Dendritic cell treated with granulocyte-macrophage colony-stimulating factor and Interleukin-4, amounts not matched to agents 40 ng/mL and 50 ng/mL, for 4 days (primary cell): ENCODE measurements at regions not wholly inside any gene's neighbourhood (a gene's known extent, or its start where the extent isn't known, plus 50 kb on each side); places are given as distances from the start of the nearest gene placed in this dataset.

ENCODE experiments used
- H3K27ac Mint-ChIP-seq: one replicate; pipeline ENCODE4 v1.8.0; 2022; ENCODE audit warnings: mild to moderate bottlenecking, mixed read lengths
- H3K27me3 Mint-ChIP-seq: one replicate; pipeline ENCODE4 v1.8.0; 2022; ENCODE audit warnings: mild to moderate bottlenecking, mixed read lengths
- H3K36me3 Mint-ChIP-seq: one replicate; pipeline ENCODE4 v1.8.0; 2022; ENCODE audit warnings: low read depth, mixed read lengths
- H3K4me1 Mint-ChIP-seq: one replicate; pipeline ENCODE4 v1.8.0; 2022; ENCODE audit warnings: low read depth, mixed read lengths
- H3K4me3 Mint-ChIP-seq: one replicate; pipeline ENCODE4 v1.8.0; 2022; ENCODE audit warnings: mild to moderate bottlenecking, moderate library complexity, mixed read lengths
- H3K9me3 Mint-ChIP-seq: one replicate; pipeline ENCODE4 v1.8.0; 2022; ENCODE audit warnings: mixed read lengths
- intact Hi-C: fragments of 100-400 bp; cut with micrococcal nuclease; formaldehyde crosslinking; loops from one replicate; pipeline ENCODE4 v1.15.0; 2022

DNA sequence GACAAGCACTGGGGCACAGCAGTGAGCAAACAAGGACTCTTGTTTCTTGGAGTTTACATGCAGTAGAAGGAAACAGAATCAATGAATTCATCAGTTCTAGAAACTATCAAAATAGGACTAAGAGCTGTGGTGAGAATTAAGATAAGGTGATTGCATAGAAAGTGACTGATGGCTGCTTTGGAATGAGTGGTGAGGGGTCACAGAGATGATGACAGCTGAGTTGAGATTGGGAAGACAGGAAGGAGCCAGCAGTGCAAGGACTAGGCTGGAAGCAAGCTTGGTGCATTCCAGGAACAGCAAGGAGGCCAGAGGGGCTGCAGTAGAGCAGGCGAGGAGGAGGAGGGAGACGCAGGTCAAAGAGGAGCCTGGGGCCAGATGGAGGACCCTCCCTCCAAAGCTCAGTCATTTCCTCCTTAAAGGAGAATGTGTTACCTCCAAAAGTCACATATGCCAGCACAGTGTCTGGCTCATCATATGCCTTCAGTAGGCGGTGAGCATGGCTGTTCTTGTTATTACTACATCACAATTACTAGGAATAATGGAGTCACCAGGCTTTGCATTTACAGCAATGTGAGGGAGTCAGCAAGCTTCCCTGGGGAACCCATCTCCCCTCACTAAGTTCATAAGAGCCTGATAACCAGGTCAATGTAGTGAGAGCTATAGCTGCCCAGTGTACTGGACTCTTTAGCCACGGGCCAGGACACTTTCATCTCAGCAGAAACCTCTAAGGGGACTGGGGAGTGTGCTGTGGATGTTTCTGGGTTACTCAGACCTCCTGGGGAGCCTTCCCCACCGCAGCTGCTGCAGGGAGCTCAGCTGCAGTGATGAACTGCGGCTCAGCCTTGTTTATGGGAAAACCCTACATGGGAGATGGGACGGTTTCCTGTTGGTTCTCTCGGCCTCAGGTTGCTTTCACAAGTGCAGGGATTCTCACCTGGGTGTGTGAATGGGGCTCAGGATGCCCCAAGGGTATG lies 157.2 kb downstream of the SEC14L1 start:
- intact Hi-C loops, result no loop called here
- peaks cover 49% of the 10 kb centered on the region for H3K4me1 Mint-ChIP-seq
- H3K27ac Mint-ChIP-seq, result peak overlapping the region; percentile 17
- H3K4me3 Mint-ChIP-seq, result no peak overlapping the region
- no peaks in the 10 kb centered on the region for H3K27me3 Mint-ChIP-seq
- no peaks in the 10 kb centered on the region for H3K9me3 Mint-ChIP-seq
- peaks cover 59% of the 10 kb centered on the region for H3K36me3 Mint-ChIP-seq

DNA sequence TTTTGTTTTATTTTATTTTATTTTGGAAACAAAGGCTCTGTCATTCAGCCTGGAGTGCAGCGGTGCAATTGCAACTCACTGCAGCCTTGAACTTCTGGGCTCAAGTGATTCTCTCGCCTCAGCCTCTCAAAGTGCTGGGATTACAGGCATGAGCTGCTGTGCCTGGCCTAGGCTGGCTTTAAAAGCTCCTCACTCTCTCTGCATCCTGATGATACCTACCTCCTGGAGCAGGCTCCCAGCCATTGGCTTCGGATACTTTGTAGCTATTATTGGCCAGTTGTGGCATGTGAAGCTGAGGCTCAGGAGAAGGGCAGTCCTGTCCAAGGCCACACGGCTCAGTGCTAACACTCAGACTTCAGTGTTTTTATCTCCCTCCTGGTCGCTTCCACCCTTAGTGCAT lies 158.0 kb downstream of the SEC14L1 start:
- intact Hi-C loops, result no loop called here
- peaks cover 45% of the 10 kb centered on the region for H3K4me1 Mint-ChIP-seq
- no peak overlapping the region for H3K27ac Mint-ChIP-seq
- peaks cover 54% of the 10 kb centered on the region for H3K36me3 Mint-ChIP-seq
- no peak overlapping the region for H3K4me3 Mint-ChIP-seq
- no peaks in the 10 kb centered on the region for H3K9me3 Mint-ChIP-seq
- no peaks in the 10 kb centered on the region for H3K27me3 Mint-ChIP-seq

DNA sequence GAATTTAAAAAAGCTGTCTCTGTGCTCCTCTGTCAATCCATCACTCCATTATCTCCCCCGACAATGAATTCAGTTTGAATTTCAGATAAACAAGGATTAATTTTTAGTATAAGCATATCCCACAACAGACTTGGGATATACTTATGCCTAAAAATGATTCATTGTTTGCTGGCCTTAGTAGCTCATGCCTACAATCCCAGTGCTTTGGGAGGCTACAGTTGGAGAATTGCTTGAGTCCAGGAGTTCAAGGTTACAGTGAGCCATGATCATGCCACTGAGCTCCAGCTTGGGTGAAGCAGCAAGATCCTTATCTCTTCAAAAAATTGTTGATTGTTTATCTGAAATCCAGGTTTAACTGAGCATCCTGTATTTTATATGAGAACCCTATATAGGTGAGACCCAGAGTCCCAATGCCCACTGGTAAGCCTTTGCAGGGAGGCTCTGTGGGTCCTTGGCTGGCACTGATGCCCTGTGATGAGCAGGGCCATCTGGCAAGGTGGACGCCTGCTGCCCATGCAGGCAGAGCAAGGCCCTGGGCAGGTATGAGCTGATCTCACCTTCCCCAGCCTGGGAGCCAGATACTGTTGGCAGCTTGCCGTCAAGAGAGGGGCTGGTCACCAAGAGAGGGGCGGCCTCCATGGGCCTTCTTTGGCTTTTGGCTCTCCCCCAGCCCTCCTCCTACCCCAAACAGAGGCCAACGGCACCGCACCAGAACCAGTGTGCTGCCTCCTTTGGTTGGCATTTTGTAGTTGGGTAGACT lies 158.7 kb downstream of the SEC14L1 start:
- H3K4me3 Mint-ChIP-seq, result no peak overlapping the region
- H3K4me1 Mint-ChIP-seq, result peaks cover 50% of the 10 kb centered on the region
- H3K36me3 Mint-ChIP-seq, result peaks cover 56% of the 10 kb centered on the region
- intact Hi-C loops, result no loop called here
- no peaks in the 10 kb centered on the region for H3K9me3 Mint-ChIP-seq
- H3K27ac Mint-ChIP-seq, result no peak overlapping the region
- no peaks in the 10 kb centered on the region for H3K27me3 Mint-ChIP-seq

DNA sequence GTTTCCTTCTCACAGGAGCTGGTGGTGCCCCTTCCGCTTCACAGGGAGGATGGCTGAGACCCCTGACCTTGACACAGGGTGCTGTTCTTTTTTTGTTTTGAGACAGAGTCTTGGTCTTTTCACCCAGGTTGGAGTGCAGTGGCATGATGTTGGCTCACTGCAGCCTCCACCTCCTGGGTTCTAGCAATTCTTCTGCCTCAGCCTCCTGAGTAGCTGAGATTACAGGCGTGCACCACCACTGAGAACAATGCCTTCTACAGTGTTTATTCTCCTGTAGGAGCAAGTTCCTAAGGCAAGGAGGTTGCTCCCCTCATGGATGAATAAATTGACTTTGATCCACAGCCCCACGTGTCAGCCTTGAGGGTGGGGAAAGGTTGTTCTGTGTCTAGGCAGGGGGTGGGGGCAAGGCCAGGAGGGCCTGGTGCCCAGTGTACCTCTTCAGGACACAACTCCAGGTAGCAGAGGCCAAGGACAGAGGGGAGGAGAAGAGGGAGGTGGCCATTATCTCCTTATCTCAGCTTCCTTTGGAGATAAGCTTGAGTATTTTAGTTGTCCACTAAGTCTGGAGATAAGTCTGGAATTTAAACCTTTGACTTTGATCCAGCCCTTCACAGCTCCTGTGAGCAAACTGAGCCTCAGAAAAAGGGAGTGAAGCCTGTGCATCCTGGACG lies 159.4 kb downstream of the SEC14L1 start:
- Mint-ChIP-seq H3K36me3 (peaks cover 49% of the 10 kb centered on the region), H3K9me3 (no peaks in the 10 kb centered on the region), H3K27ac (peak overlapping the region; percentile 19), H3K4me1 (peaks cover 50% of the 10 kb centered on the region), H3K27me3 (no peaks in the 10 kb centered on the region), H3K4me3 (no peak overlapping the region)
- intact Hi-C loops, result no loop called here

DNA sequence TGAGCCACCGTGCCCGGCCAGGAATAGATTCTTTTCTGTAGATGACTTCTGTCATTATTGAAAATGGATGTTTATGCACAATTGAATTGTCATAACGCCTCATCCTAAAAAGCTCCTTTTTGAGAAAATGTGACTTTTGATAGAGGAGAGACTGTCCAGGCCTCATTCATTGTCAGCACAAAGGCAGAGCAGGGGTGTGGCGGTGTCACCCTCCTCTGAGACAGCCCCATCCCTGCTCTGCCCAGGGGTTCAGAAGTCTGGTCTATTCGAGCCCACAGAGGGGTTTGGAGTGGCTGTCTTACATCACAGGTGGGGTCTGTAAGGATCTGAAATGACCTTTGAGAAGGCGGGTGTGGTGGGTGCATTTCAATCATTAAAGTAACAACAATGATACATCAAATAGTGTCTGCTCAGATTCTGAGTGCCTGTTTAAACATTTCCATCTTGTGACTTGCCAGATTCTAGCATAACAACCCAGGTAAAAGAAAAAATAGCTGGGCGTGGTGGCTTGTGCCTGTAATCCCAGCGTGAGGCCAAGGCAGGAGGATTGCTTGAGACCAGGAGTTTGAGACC lies 161.0 kb downstream of the SEC14L1 start:
- Mint-ChIP-seq H3K4me3 (no peak overlapping the region), H3K27ac (no peak overlapping the region), H3K4me1 (peaks cover 51% of the 10 kb centered on the region), H3K36me3 (peaks cover 43% of the 10 kb centered on the region), H3K27me3 (peaks cover 2% of the 10 kb centered on the region), H3K9me3 (no peaks in the 10 kb centered on the region)
- intact Hi-C loops, result no loop called here

DNA sequence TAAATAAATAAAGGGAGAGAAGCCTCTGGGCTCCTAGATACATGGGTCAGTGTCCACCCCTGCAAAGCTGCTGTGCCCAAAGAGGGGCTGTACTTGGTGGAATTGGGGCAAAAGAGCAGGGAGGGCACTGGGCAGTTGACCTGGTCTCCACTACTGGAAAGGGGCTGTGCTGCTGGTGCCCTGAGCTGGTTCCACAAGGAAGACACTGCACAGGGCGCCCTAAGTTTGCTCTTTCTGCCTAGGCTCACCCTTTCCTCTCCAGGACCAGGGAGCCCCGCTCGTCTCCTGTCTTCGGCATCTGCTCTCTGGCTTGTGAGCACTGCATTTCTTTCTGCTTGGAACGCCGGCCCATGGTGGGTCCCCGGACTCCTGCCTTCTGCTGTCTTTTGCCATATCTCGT lies 161.9 kb downstream of the SEC14L1 start:
- no peaks in the 10 kb centered on the region for H3K9me3 Mint-ChIP-seq
- H3K4me1 Mint-ChIP-seq, result peaks cover 51% of the 10 kb centered on the region
- intact Hi-C loops, result no loop called here
- no peak overlapping the region for H3K27ac Mint-ChIP-seq
- peaks cover 2% of the 10 kb centered on the region for H3K27me3 Mint-ChIP-seq
- no peak overlapping the region for H3K4me3 Mint-ChIP-seq
- peaks cover 43% of the 10 kb centered on the region for H3K36me3 Mint-ChIP-seq

DNA sequence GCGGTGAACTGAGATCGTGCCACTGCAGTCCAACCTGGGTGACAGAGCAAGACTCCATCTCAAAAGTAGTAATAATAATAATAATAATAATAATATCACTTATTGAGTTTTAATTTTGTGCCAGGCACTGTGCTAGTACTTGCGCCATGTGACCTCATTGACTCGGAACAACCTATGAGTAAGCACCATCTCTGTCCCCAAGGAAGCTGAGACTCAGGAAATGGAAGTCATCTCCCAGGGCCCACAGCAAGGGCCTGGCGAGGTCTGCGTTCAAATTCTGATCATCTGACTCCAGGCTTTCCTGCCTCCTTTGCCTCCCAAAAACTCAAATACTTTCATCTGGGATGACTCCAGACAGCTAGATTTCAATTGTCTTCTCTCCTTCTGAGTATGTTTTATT lies 162.9 kb downstream of the SEC14L1 start:
- peak overlapping the region; percentile 41 for H3K27ac Mint-ChIP-seq
- intact Hi-C loops, result no loop called here

DNA sequence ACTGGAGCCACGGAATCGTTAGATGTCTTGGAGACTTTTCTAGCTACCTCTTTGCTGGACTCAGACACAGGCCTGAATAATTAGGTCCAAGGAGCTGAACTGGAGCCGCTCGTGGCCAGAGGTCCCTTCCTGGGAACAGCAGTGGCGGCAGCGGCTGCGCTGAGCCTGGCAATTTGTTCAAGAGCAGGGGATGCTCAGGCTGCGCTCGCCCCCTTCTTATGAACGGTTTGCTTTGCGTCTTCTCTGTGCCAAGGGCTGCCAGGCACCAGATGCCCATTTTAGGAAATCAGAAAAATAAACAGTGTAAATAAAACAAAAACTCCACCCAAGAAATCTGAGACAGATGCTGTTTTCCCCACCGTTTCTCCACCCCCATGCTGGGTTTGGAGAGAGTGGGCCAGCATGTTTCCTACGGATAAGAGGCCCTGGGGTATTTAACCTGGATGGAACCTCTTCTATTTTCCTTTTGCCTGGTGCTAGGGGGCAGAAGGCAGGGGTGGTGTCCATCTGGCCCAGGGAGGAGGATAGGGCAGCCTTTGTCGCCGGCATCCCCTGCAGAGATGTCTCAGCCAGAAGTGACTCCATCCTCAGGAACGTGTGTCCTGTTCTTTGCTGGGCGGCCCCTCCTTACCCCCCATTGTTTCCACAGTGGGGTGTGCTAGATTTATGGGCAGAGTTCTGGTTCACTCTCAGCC lies 163.4 kb downstream of the SEC14L1 start:
- H3K27me3 Mint-ChIP-seq, result peaks cover 2% of the 10 kb centered on the region
- H3K27ac Mint-ChIP-seq, result peak overlapping the region; percentile 41
- no peak overlapping the region for H3K4me3 Mint-ChIP-seq
- H3K9me3 Mint-ChIP-seq, result no peaks in the 10 kb centered on the region
- H3K4me1 Mint-ChIP-seq, result peaks cover 57% of the 10 kb centered on the region
- peaks cover 45% of the 10 kb centered on the region for H3K36me3 Mint-ChIP-seq
- intact Hi-C loops, result no loop called here

More for the DNA sequence above, 162.9 kb downstream of the SEC14L1 start:
- Mint-ChIP-seq H3K4me3 (no peak overlapping the region), H3K36me3 (peaks cover 46% of the 10 kb centered on the region), H3K27me3 (peaks cover 2% of the 10 kb centered on the region), H3K4me1 (peaks cover 52% of the 10 kb centered on the region), H3K9me3 (no peaks in the 10 kb centered on the region)

DNA sequence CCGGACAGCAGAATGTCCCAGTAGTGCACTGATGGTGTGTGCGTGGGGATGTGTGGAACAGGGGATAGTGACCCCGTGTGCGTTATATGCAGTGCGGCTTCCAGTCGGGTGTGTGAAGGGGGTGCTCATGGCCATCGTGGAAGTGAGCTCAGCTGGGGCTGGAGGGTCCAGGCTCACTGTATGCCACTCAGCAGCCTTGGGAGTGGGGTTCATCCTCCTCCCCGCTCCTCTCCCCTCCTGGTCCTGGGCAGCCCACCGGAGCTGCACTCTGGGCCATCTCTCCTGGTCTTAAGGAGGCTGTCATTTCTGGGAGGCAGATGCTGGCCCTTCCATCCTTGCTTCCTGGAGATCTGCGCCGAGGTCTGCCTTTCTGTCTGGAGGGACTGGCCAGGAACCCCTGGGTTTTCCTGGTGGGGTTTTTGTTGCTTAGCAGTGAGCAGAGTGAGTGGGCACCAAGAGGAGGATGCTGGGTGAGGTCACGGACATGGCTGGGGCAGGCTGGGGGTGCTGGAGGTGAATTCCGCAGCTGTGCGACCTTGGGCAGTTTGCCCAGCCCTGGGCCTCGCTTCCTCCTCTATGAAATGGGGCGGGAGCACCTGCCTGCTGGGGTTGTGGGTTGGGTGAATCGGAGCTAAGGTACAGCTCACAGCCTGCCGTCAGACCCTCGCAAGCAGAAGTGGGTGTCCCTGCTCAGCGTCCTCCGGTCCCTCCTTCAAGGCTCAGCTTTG lies 164.1 kb downstream of the SEC14L1 start:
- peaks cover 2% of the 10 kb centered on the region for H3K27me3 Mint-ChIP-seq
- peaks cover 38% of the 10 kb centered on the region for H3K36me3 Mint-ChIP-seq
- peaks cover 65% of the 10 kb centered on the region for H3K4me1 Mint-ChIP-seq
- no peak overlapping the region for H3K4me3 Mint-ChIP-seq
- intact Hi-C loops, result no loop called here
- no peaks in the 10 kb centered on the region for H3K9me3 Mint-ChIP-seq
- H3K27ac Mint-ChIP-seq, result peak overlapping the region; percentile 36

DNA sequence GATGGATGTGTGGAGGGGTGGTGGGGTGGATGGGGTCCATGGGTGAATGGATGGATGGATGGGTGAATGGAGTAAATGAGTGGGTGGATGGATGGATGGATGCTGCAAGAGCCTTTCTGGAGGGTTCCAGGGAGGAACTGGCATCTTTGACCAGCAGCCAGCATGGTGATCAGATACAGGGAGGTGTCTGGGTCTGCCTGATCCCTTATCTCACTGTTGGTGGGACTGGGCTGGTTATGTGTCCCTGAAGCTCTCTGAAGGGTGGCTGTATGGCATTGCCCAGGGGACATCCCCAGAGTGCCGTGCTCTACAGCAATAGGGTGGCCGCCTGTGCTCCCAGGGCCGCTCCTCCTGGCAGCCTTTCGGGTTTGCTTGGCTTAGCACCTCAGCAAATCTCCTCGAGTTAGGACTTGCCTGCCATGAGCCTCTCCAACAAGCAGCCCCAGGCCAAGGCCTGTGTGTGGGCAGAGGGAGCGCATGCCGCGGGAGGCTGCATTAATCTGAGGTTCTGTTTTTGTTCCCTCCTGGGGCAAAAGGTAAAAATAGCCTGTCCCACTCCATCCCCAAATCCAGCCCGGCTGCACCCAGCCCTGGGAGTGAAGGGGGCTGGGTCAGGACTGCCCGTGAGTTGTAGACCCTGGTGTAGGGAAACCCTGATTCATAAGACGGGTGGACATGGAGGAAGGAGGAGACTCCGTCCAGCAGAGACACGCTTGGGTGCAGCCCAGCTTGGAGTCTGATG lies 165.4 kb downstream of the SEC14L1 start:
- intact Hi-C loops, result no loop called here
- H3K36me3 Mint-ChIP-seq, result peaks cover 47% of the 10 kb centered on the region
- peaks cover 2% of the 10 kb centered on the region for H3K27me3 Mint-ChIP-seq
- H3K27ac Mint-ChIP-seq, result peak overlapping the region; percentile 93
- peaks cover 78% of the 10 kb centered on the region for H3K4me1 Mint-ChIP-seq
- H3K4me3 Mint-ChIP-seq, result no peak overlapping the region
- no peaks in the 10 kb centered on the region for H3K9me3 Mint-ChIP-seq

DNA sequence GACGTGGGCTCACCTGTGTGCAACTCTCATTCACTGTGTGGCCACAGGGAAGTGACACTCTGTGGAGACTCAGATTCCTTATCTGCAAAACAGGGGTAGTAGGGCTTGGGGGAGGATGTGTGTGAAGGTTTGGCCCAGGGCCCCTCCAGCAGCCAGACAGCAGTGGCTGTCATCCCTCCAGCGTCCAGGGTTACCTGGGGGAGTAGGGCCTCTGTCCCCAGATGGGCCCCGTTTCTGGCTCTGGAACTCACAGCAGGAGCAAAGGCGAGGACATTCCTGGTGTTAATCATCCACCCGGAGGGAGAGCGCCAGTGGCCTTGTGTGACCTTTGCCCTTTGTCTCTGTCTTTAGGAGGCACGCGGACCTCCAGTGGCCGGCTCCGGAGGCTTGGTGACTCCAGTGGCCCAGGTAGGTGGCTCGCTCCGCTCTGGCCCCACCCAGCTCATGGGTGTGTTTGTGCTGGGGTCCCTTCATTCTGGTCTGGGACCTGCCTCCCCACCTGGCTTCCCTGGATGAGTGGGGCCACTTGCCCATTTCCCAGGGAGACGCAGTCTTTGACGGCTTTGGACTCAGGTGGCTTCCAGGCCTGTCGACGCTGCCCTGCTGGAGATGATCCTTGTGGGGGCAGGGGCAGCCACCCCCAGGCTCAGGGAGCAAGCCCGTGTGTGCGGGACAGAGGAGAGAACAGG lies 166.2 kb downstream of the SEC14L1 start:
- Mint-ChIP-seq H3K9me3 (no peaks in the 10 kb centered on the region), H3K4me3 (no peak overlapping the region), H3K4me1 (peaks cover 85% of the 10 kb centered on the region), H3K36me3 (peaks cover 55% of the 10 kb centered on the region), H3K27ac (peak overlapping the region; percentile 93), H3K27me3 (peaks cover 2% of the 10 kb centered on the region)
- intact Hi-C loops, result no loop called here
